Medulla oblongata (tissue), 1 donor: ENCODE measurements at regions not wholly inside any gene's neighbourhood (a gene's known extent, or its start where the extent isn't known, plus 50 kb on each side); places are given as distances from the start of the nearest gene placed in this dataset.

Experiments used
- DNase-seq: peaks from one replicate; pipeline ENCODE4 v3.0.0-alpha.2; 2015; ENCODE audit errors: extremely low spot score

GRCh38 chr13:70894258-70894657, 786.0 kb upstream of the KLHL1 start:
- DNase-seq: no peak

DNA sequence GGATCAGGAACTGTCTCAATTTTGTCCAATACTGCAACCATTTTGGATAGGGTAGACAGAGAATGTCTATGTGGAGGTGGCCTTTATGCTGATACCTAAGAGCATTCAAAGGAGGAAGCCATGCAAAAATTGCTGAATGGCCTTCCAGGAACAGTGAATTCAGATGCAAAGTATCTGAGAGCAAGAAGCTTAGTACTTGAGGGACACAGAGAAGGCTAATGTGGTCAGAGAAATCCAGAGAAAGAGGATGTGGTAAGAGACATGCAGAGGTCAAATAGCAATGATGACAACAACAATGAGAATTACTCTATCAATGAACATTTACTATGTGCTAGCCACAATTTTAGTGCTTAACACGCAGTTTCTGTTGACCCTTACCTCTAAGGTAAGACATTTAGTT, 785.6 kb upstream of the KLHL1 start:
- no peak for DNase-seq

GRCh38 chr13:70890289-70890688, 782.0 kb upstream of the KLHL1 start:
- DNase-seq: no peak

GRCh38 chr13:70889163-70889562, 780.9 kb upstream of the KLHL1 start:
- no peak for DNase-seq

GRCh38 chr13:70884196-70884595, 775.9 kb upstream of the KLHL1 start:
- no peak for DNase-seq

DNA sequence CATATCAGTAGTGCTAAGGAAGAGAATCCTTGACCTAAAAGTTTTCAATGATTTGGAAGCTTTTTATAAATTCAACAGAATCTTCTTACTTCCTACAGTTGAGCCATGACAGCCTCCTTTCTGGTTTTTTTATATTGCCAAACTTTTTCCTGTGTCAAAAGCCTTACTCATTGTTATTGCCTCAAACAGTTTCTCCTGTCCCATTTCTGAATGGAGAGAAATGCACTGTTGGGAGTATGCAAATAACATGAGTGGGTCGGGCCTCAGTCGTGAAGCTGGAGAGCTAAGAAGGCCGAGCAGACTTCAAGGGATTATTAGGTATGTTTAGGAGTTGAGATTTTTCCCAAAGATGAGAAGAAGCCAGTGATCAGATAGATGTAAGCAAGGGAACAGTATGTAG, 766.4 kb upstream of the KLHL1 start:
- DNase-seq: no peak

- no peak for DNase-seq
These were observed 756.5 kb upstream of the KLHL1 start for GRCh38 chr13:70864731-70865130.

GRCh38 chr13:70856711-70857110, 748.5 kb upstream of the KLHL1 start:
- no peak for DNase-seq

GRCh38 chr13:70856025-70856424, 747.8 kb upstream of the KLHL1 start:
- DNase-seq: no peak

DNA sequence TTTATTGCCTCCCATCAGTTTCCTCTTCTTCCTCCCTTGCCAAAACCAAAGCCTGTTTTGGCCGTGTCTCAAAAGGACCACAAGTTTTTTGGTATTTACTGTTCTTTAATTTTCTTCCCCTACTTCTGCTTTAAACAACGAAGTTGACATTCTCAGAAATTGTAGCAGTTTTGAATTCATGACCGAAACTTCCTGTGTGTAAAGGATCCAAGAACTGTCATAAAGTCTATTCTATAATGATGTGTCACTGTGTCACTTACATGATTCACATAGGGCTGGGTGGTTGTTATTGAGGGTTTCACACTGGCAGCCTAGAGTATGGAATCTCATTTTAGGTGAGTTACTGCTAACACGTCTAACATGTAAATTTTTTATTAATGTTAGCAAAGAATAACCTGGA, 741.0 kb upstream of the KLHL1 start:
- DNase-seq: no peak

DNA sequence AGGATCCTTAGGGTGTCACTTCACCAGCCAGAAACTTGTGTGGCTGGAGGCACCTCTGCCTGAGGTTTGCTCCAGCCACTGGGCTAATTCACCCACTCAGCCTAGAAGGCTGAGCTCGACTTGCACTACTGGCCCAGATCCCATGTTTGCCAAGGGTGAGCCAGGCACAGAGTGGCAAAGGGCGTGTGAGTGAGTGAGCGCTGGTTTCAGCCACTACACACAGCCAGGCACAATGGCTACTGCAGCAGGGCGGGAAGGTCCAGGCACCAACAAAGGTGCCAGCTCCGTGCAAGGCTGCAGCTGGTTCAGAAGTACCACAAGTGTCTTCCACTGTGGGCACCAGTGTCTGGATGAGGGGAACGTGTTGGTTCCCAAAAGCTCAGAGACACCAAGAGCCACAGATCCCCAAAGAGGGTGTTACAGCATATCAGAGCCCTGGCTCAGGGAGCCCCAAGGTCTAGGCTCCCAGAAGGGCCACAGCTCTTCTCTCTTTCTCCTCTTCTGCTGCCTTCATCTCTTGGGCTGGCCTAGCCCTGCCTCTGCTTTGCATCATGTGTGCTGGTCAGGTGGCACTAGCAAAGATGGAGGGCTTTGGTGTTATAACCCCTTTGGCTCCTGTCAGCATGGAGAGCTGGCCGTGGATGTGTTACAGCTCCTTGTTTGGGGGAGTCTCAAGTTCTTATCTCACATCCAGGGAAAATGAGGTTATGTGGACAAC, 736.3 kb upstream of the KLHL1 start:
- DNase-seq: no peak

GRCh38 chr13:70842062-70842644, 733.9 kb upstream of the KLHL1 start:
- DNase-seq: no peak

DNA sequence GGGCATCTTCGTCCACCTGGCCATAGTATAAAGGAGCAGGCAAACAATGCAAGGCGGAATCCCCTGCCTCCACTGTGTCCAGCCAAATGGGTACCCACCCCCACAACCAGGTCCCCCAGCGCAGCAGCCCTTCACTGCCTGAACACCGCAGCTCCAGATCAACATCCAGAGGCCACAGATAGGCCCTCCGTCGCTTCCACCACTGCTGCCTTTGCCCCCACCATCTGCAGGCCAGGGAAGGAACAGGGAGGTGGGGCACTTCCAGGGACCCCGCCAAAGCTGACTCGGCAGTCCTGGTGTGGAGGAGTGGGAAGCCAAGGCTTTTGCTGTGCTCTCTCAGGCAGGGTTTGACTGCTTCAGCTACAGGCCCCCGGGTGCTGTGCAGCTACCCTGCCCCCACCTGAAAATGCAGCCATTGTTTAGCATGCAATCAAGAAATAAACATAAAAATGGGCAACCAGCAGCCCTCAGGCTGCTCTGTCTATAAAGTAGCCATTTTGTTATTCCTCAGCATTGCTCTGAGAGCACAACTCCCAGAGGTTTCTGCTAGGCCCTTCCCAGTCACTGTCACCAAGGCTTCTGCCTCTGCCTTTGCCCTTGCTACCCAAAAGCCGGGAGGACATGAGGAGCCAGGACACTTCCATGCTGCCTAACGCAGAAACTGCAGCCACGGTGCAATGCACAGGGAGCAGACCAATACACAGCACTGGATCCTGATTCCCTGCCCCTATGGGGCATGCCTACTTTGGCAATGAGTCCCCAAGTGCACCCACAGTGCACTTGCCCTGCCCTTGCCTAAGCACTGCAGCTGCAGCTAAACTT, 733.2 kb upstream of the KLHL1 start:
- DNase-seq: no peak

GRCh38 chr13:70835371-70835770, 727.1 kb upstream of the KLHL1 start:
- no peak for DNase-seq

DNA sequence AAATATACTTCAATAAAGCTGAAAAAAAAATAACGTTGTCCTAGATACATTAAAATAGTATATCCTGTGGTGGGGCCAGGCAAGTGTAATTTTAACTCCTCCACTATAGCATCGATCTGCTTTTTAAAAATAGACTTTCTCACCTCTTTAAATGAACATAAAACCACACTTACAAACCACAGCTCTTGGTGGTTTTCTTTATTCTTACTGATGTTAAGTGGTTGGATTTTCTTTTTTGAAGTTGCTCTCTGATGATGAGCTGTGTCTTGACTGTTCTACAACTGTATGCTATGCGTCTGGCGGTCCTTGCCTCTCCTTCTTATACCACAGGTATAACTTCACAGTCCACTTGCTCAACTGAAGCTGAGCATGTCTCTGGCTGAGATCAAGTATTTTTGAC, 721.5 kb upstream of the KLHL1 start:
- DNase-seq: no peak

GRCh38 chr13:70817576-70817975, 709.3 kb upstream of the KLHL1 start:
- no peak for DNase-seq

- no peak for DNase-seq
These were observed 708.6 kb upstream of the KLHL1 start for GRCh38 chr13:70816853-70817252.

DNA sequence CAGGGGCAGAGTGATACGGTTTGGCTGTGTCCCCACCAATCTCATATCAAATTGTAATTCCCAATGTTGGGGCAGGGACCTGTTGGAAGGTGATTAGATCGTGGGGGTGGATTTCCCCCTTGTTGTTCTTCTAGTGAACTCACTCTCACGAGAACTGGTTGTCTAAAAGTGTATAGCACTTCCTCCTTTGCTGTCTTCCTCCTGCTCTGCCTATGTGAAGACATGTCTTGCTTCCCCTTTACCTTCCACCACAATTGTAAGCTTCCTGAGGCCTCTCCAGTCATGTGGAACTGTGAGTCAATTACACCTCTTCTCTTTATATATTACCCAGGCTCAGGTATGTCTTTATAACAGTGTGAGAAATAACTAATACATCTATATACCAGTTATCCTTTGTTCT, 706.4 kb upstream of the KLHL1 start:
- no peak for DNase-seq

- DNase-seq: no peak
These were observed 704.2 kb upstream of the KLHL1 start for GRCh38 chr13:70812481-70812880.

- DNase-seq: no peak
These were observed 701.3 kb upstream of the KLHL1 start for GRCh38 chr13:70809588-70809987.

DNA sequence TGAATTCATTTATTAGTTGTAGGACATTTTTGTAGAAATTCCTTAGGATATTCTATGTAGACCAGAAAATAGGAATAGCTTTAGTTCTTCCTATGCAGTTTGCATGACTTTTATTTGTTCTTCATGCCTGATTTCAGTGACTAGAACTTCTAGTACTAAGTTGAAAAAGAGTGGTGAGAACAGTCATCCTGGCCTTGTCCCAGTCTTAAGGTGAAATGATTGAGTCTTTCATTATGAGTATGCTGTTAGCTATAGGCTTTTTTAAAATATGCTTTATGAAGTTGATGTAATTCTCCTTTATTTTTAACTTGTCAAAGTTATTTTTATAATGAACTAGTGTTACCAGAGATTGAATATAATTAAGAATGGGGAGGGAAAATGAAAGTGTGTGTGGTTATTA, 690.1 kb upstream of the KLHL1 start:
- no peak for DNase-seq

DNA sequence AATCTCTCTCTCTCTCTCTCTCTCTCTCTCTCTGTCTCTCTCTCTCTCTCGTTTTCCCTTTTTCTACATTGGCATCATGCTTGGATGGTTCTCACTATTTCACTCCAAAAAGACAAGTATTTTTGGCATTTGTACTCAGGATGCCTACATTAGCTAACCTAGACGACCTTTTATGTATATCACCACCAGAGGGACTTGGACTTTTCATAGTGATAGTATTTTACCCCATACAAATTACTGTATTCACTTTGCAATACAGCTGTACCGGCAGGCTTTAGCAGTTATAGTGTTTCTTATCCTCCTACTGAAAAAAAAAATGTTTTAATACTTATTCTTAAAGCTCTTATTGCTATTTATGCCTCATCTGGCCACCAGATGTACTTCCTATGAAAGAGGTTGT, 687.2 kb upstream of the KLHL1 start:
- DNase-seq: no peak

GRCh38 chr13:70792121-70792520, 683.9 kb upstream of the KLHL1 start:
- DNase-seq: no peak
